A673 (cell line): ENCODE measurements at regions not wholly inside any gene's neighbourhood (a gene's known extent, or its start where the extent isn't known, plus 50 kb on each side); places are given as distances from the start of the nearest gene placed in this dataset.

Experiments used
- BruUV-seq: library from RNA; stranded (reverse); fragments of 400-500 nt; replicated peaks from 2 replicates; lab custom pipeline; 2021; lab: Mats Ljungman, UMichigan
- CTCF ChIA-PET: fragments of 300-600 bp; sonication (Branson Sonifier 250); formaldehyde crosslinking; loops from one replicate; lab custom pipeline; 2022; ENCODE audit warnings: antibody characterized with exemption; lab: Charles Lee
- POLR2A ChIA-PET: fragments of 300-600 bp; sonication (Branson Sonifier 250); formaldehyde crosslinking; loops from one replicate; lab custom pipeline; 2022; ENCODE audit warnings: antibody characterized with exemption; ENCODE audit not compliant: low non-redundant PET; lab: Charles Lee
- DNase-seq: peaks from one replicate; pipeline ENCODE4 v3.0.0-alpha.2; 2015; ENCODE audit warnings: low spot score
- H3K27ac ChIP-seq: fragments of 200-600 bp; sonication (generic); 2 replicates; pipeline ENCODE4 v1.5.1; 2016; ENCODE audit warnings: mixed run types, low read depth, mild to moderate bottlenecking, mixed read lengths, antibody characterized with exemption, low read length; ENCODE audit not compliant: poor library complexity, severe bottlenecking
- H3K27me3 ChIP-seq: fragments of 200-600 bp; sonication (generic); replicated peaks from 2 replicates; pipeline ENCODE4 v1.6.1; 2017; ENCODE audit warnings: mixed run types, low read depth, mild to moderate bottlenecking, mixed read lengths, antibody characterized with exemption, low read length; ENCODE audit not compliant: insufficient read depth, poor library complexity
- H3K36me3 ChIP-seq: fragments of 200-600 bp; sonication (generic); 2 replicates; pipeline ENCODE4 v1.6.1; 2016; ENCODE audit warnings: mixed run types, mild to moderate bottlenecking, mixed read lengths, antibody characterized with exemption, low read length; ENCODE audit not compliant: insufficient read depth, poor library complexity, severe bottlenecking
- H3K4me1 ChIP-seq: fragments of 200-600 bp; sonication (generic); 2 replicates; pipeline ENCODE4 v1.6.1; 2017; ENCODE audit warnings: mixed run types, mild to moderate bottlenecking, mixed read lengths, antibody characterized with exemption, low read length; ENCODE audit not compliant: insufficient read depth, poor library complexity, severe bottlenecking
- H3K4me3 ChIP-seq: fragments of 200-600 bp; sonication (generic); 2 replicates; pipeline ENCODE4 v1.5.1; 2016; ENCODE audit warnings: low read depth, mixed run types, mild to moderate bottlenecking, mixed read lengths, low read length; ENCODE audit not compliant: poor library complexity, severe bottlenecking
- H3K9me3 ChIP-seq: fragments of 200-600 bp; sonication (generic); 2 replicates; pipeline ENCODE4 v1.6.1; 2016; ENCODE audit warnings: mixed run types, low read depth, mild to moderate bottlenecking, mixed read lengths, antibody characterized with exemption, low read length; ENCODE audit not compliant: poor library complexity, severe bottlenecking
- CTCF ChIP-seq: fragments of 300-800, 200-600 bp; sonication (generic); conservative IDR thresholded peaks from 2 replicates; pipeline ENCODE4 v1.5.1; 2017; ENCODE audit warnings: low read depth, mild to moderate bottlenecking, antibody characterized with exemption, low read length, moderate library complexity, mixed read lengths
- EZH2 ChIP-seq: fragments of 200-600 bp; sonication (generic); IDR thresholded peaks from 2 replicates; pipeline ENCODE4 v1.6.1; 2017; ENCODE audit warnings: borderline replicate concordance, low read depth, mild to moderate bottlenecking, mixed read lengths, antibody characterized with exemption, low read length; ENCODE audit not compliant: poor library complexity, severe bottlenecking
- intact Hi-C: fragments of 100-400 bp; cut with micrococcal nuclease; formaldehyde crosslinking; loops from one replicate; pipeline ENCODE4 v1.10.0; 2022; ENCODE audit not compliant: unreplicated experiment

GRCh38 chr7:46527360-46527759 is 606.3 kb upstream of the IGFBP3 start:
- H3K36me3 ChIP-seq, result no peaks in the 10 kb centered on the region
- H3K4me1 ChIP-seq, result no peaks in the 10 kb centered on the region
- no peak overlapping the region for H3K4me3 ChIP-seq
- DNase-seq, result no peak
- TF ChIP-seq EZH2 (no peak), CTCF (no peak)
- H3K9me3 ChIP-seq, result peaks cover 7% of the 10 kb centered on the region
- no peak overlapping the region for H3K27ac ChIP-seq
- POLR2A ChIA-PET, result no interaction called here
- BruUV-seq, result no TSS peak
- H3K27me3 ChIP-seq, result no peaks in the 10 kb centered on the region
- intact Hi-C loops, result no loop called here
- CTCF ChIA-PET, result no interaction called here

GRCh38 chr7:46525876-46526275 is 604.8 kb upstream of the IGFBP3 start:
- ChIA-PET POLR2A (no interaction called here), CTCF (no interaction called here)
- Histone ChIP-seq H3K36me3 (no peaks in the 10 kb centered on the region), H3K4me1 (no peaks in the 10 kb centered on the region), H3K27me3 (no peaks in the 10 kb centered on the region), H3K4me3 (no peak overlapping the region), H3K9me3 (peaks cover 7% of the 10 kb centered on the region), H3K27ac (no peak overlapping the region)
- TF ChIP-seq EZH2 (no peak), CTCF (no peak)
- intact Hi-C loops, result no loop called here
- BruUV-seq, result no TSS peak
- peak; percentile 7 for DNase-seq

- Histone ChIP-seq H3K4me3 (no peak overlapping the region), H3K27ac (no peak overlapping the region), H3K27me3 (no peaks in the 10 kb centered on the region), H3K36me3 (no peaks in the 10 kb centered on the region), H3K4me1 (no peaks in the 10 kb centered on the region), H3K9me3 (peaks cover 7% of the 10 kb centered on the region)
- ChIA-PET CTCF (no interaction called here), POLR2A (no interaction called here)
- BruUV-seq, result no TSS peak
- DNase-seq, result no peak
- intact Hi-C loops, result no loop called here
- no peak for TF ChIP-seq EZH2
- TF ChIP-seq CTCF, result no peak
Measured at GRCh38 chr7:46524350-46524749, 603.3 kb upstream of the IGFBP3 start.
